TTC549 (cell line): ENCODE measurements at regions not wholly inside any gene's neighbourhood (a gene's known extent, or its start where the extent isn't known, plus 50 kb on each side); places are given as distances from the start of the nearest gene placed in this dataset.

Source experiments
- FAIRE-seq: peaks from 2 replicates; lab custom pipeline; 2012; peaks lifted over from hg19 to GRCh38; lab: Jason Lieb, UNC

- no peak for FAIRE-seq
Measured at GRCh38 chr6:14440215-14440910, 322.8 kb downstream of the CD83 start.

GRCh38 chr6:14440940-14441781 is 323.6 kb downstream of the CD83 start:
- no peak for FAIRE-seq

GRCh38 chr6:14442242-14442641 is 324.7 kb downstream of the CD83 start:
- FAIRE-seq = no peak

- no peak for FAIRE-seq
Measured at GRCh38 chr6:14443629-14444268, 326.2 kb downstream of the CD83 start.

GRCh38 chr6:14444295-14444972 is 326.9 kb downstream of the CD83 start:
- no peak for FAIRE-seq

GRCh38 chr6:14447240-14447639 is 329.7 kb downstream of the CD83 start:
- no peak for FAIRE-seq

GRCh38 chr6:14448246-14448645 is 330.7 kb downstream of the CD83 start:
- no peak for FAIRE-seq

- no peak for FAIRE-seq
Measured at GRCh38 chr6:14450133-14450504, 332.5 kb downstream of the CD83 start.

- FAIRE-seq = no peak
Measured at GRCh38 chr6:14450578-14450977, 333.0 kb downstream of the CD83 start.

- no peak for FAIRE-seq
Measured at GRCh38 chr6:14451594-14452374, 334.2 kb downstream of the CD83 start.

GRCh38 chr6:14452567-14453527 is 335.3 kb downstream of the CD83 start:
- no peak for FAIRE-seq

GRCh38 chr6:14453712-14454472 is 336.3 kb downstream of the CD83 start:
- FAIRE-seq = no peak

- no peak for FAIRE-seq
Measured at GRCh38 chr6:14454473-14454775, 336.9 kb downstream of the CD83 start.

GRCh38 chr6:14455427-14455826 is 337.9 kb downstream of the CD83 start:
- FAIRE-seq = no peak

- no peak for FAIRE-seq
Measured at GRCh38 chr6:14455876-14456648, 338.5 kb downstream of the CD83 start.

- no peak for FAIRE-seq
Measured at GRCh38 chr6:14456941-14457340, 339.4 kb downstream of the CD83 start.

- FAIRE-seq = no peak
Measured at GRCh38 chr6:14458669-14459266, 341.2 kb downstream of the CD83 start.

GRCh38 chr6:14459315-14459714 is 341.7 kb downstream of the CD83 start:
- no peak for FAIRE-seq

- FAIRE-seq = no peak
Measured at GRCh38 chr6:14460556-14460955, 343.0 kb downstream of the CD83 start.
